Ishikawa (cell line): ENCODE measurements at regions not wholly inside any gene's neighbourhood (a gene's known extent, or its start where the extent isn't known, plus 50 kb on each side); places are given as distances from the start of the nearest gene placed in this dataset.

Source experiments
- CEBPB ChIP-seq: IDR thresholded peaks from 2 replicates; pipeline ENCODE4 v1.6.1; 2012
- CREB1 ChIP-seq: IDR thresholded peaks from 2 replicates; pipeline ENCODE4 v1.6.1; 2012; ENCODE audit warnings: low read depth
- EGR1 ChIP-seq: IDR thresholded peaks from 2 replicates; pipeline ENCODE4 v1.6.1; 2012
- EP300 ChIP-seq: IDR thresholded peaks from 2 replicates; pipeline ENCODE4 v1.6.1; 2012; ENCODE audit warnings: borderline replicate concordance
- FOXM1 ChIP-seq: IDR thresholded peaks from 2 replicates; pipeline ENCODE4 v1.6.1; 2012; ENCODE audit warnings: low read depth, borderline replicate concordance
- MAX ChIP-seq: IDR thresholded peaks from 2 replicates; pipeline ENCODE4 v1.6.1; 2012
- NFIC ChIP-seq: IDR thresholded peaks from 2 replicates; pipeline ENCODE4 v1.6.1; 2012
- RAD21 ChIP-seq: IDR thresholded peaks from 2 replicates; pipeline ENCODE4 v1.6.1; 2012; ENCODE audit warnings: low read depth
- REST ChIP-seq: IDR thresholded peaks from 2 replicates; pipeline ENCODE4 v1.6.1; 2012; ENCODE audit warnings: low read depth, mild to moderate bottlenecking
- TAF1 ChIP-seq: IDR thresholded peaks from 2 replicates; pipeline ENCODE4 v1.6.1; 2012; ENCODE audit warnings: low read depth, mild to moderate bottlenecking
- TCF12 ChIP-seq: IDR thresholded peaks from 2 replicates; pipeline ENCODE4 v1.6.1; 2012; ENCODE audit warnings: low read depth
- TEAD4 ChIP-seq: IDR thresholded peaks from 2 replicates; pipeline ENCODE4 v1.6.1; 2012
- USF1 ChIP-seq: IDR thresholded peaks from 2 replicates; pipeline ENCODE4 v1.6.1; 2012
- YY1 ChIP-seq: IDR thresholded peaks from 2 replicates; pipeline ENCODE4 v1.6.1; 2012; ENCODE audit warnings: low read depth
- ZBTB7A ChIP-seq: IDR thresholded peaks from 2 replicates; pipeline ENCODE4 v1.6.1; 2012; ENCODE audit warnings: low read depth

GRCh38 chr9:7570107-7570720 lies 229.4 kb downstream of the DMAC1 start:
- TF ChIP-seq RAD21 = peak; percentile 70
- TF ChIP-seq USF1 = no peak

- TF ChIP-seq RAD21 = no peak
- TF ChIP-seq TEAD4 = no peak
- no peak for TF ChIP-seq REST
- TF ChIP-seq EGR1 = no peak
- TF ChIP-seq YY1 = no peak
- TF ChIP-seq NFIC = no peak
- no peak for TF ChIP-seq ZBTB7A
Observed at GRCh38 chr9:7567687-7568086, 231.9 kb downstream of the DMAC1 start.

- TF ChIP-seq CEBPB = no peak
- TF ChIP-seq MAX = no peak
- TF ChIP-seq FOXM1 = no peak
- no peak for TF ChIP-seq EP300
- no peak for TF ChIP-seq YY1
- TF ChIP-seq TAF1 = no peak
- TF ChIP-seq EGR1 = no peak
- no peak for TF ChIP-seq TCF12
- no peak for TF ChIP-seq USF1
- TF ChIP-seq RAD21 = no peak
- no peak for TF ChIP-seq REST
Observed at GRCh38 chr9:7561527-7562080, 238.0 kb downstream of the DMAC1 start.

- TF ChIP-seq USF1 = no peak
- TF ChIP-seq CEBPB = no peak
- no peak for TF ChIP-seq MAX
- no peak for TF ChIP-seq TAF1
- TF ChIP-seq RAD21 = no peak
- no peak for TF ChIP-seq REST
- no peak for TF ChIP-seq ZBTB7A
- no peak for TF ChIP-seq TCF12
- TF ChIP-seq EP300 = no peak
Observed at GRCh38 chr9:7560669-7561305, 238.8 kb downstream of the DMAC1 start.

GRCh38 chr9:7554699-7555098 lies 244.9 kb downstream of the DMAC1 start:
- TF ChIP-seq TCF12 = no peak
- no peak for TF ChIP-seq RAD21
- TF ChIP-seq USF1 = no peak
- TF ChIP-seq ZBTB7A = no peak
- no peak for TF ChIP-seq NFIC
- no peak for TF ChIP-seq REST
- TF ChIP-seq TEAD4 = no peak
- TF ChIP-seq FOXM1 = no peak
- TF ChIP-seq CREB1 = no peak
- TF ChIP-seq MAX = no peak
- TF ChIP-seq EP300 = no peak
- TF ChIP-seq CEBPB = no peak
